Left colon (tissue), 2 donors: ENCODE measurements at regions not wholly inside any gene's neighbourhood (a gene's known extent, or its start where the extent isn't known, plus 50 kb on each side); places are given as distances from the start of the nearest gene placed in this dataset.

ENCODE experiments used
- ATAC-seq: fragments of 200-7000 bp; cut with Tn5 transposase; one replicate; pipeline ENCODE4 v1.9.1; 2020; ENCODE audit warnings: mild to moderate bottlenecking, moderate library complexity
- DNase-seq, 2 donors: peaks; one replicate each; pipeline ENCODE4 v3.0.0-alpha.2; 2020
- intact Hi-C, 2 donors: fragments of 100-400 bp; cut with DNase I in 1 of 2; cut with micrococcal nuclease in 1 of 2; formaldehyde crosslinking; loops; one replicate each; pipeline versions ENCODE4 v1.11.2 to v1.14.0; 2022; cut with DNase I, micrococcal nuclease
- donor health status: DM: no; HTN: no; CAD: no.
- donor health status: DM: yes; HTN: yes; CAD: no.

DNA sequence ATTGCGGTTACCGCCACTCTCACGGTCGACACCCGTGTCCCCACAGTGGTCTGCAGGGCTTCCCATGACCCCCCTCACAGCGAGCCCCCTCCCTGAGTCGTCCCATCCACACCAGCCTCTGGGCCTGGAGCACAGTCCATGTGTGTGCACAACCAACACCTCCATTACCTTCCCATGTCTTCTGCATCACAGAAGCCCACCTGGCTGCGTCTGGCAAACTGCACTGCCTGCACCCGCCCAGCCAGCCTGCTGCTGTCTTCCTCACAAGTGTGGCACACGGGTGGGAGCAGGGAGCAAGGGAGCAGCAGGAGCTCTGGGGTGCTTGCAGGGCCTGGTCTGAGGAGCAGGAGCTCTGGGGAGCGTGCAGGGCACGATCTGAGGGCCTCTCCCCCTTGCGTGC is 415.3 kb upstream of the IRX4 start:
- DNase-seq = no peak
- intact Hi-C loops = no loop called here
- no peak for ATAC-seq

DNA sequence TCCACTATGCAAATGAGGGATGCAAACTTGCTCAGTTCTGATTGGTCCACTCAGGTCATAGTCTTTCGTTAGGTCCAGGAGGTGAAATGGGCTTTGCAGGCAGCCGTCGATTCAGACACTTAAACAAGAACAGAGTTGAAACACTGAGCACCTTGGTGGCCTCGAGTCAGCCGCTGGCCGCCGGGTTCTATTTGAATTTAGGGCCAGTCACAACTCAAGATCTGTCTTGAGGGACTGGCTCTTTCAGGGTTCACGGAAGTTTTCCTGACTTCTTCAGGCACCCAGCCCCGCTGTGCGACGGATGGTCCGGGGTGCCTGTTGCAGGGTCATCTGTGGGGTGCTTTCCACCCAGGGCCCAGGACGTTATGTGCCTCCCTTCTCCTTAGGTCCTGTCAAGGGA is 412.8 kb upstream of the IRX4 start:
- ATAC-seq (no peak), DNase-seq (no peak)
- intact Hi-C loops = no loop called here

DNA sequence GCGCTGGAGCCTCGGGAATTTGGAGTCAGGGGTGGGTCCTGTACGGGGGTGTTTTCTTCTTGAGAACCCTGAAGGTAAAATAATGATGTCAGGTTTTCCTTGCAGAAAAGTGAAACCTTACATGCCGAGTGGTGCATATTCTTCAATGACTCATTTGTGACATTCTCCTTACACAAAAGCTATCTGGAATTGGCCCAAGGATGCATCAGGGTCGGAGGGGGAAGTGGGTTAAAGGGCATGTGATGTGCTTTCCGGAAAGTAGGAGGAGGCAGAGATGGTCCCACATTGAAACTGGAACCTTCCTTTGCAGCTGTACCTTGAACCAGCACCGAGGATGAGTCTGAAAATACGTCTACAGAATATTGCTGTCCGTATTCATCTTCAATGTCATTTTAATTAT is 411.2 kb upstream of the IRX4 start:
- ATAC-seq = no peak
- no peak for DNase-seq
- intact Hi-C loops = no loop called here

DNA sequence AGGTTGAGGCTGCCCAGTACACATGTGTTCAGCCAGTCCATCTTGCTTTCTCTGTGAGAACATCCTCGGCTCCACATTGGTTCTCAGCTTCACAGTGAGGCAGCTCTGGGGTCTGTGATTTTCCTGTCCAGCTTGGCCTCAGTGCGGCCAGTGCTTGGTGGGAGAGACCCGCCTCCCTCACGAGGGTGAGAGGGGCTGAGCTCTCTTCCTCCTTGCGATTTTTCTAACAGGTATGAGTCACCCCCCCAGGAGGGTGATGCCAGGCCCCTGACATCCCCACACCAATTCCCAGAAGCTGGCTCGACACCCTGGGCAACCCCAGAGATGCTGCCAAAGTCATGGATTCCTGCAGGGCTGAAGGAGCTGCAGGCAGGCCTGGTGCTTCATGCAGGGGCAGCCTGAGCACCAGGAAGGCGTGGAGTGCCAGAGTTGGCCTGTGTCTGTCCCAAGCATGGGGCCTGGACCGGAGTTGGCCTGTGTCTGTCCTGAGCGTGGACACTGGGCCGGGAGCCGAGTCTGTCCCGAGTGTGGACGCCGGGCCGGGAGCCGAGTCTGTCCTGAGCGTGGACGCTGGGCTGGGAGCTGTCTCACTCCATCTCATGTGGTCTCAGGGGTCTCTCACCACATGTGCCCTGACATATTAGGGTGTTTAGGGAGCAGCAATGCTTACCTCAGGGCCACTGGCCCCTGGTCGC is 408.6 kb upstream of the IRX4 start:
- intact Hi-C loops = no loop called here
- no peak for ATAC-seq
- no peak for DNase-seq

DNA sequence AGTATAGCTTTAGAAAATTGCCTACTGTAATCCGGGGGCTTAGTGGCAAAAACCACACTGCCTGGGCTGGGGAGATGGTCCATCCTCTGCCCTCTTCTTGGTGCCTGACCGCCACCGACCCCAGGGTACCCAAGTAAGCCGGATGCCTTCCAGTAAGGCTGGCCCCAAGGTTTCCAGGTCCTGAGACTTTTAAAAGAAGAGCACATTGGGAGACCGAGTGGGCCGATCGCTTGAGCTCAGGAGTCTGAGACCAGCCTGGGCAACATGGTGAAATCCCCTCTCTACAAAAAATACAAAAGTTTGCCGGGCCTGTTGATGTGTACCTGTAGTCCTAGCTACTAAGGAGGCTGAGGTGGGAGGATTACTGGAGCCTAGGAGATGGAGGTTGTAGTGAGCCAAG is 406.7 kb upstream of the IRX4 start:
- no peak for DNase-seq
- ATAC-seq = no peak
- intact Hi-C loops = no loop called here

DNA sequence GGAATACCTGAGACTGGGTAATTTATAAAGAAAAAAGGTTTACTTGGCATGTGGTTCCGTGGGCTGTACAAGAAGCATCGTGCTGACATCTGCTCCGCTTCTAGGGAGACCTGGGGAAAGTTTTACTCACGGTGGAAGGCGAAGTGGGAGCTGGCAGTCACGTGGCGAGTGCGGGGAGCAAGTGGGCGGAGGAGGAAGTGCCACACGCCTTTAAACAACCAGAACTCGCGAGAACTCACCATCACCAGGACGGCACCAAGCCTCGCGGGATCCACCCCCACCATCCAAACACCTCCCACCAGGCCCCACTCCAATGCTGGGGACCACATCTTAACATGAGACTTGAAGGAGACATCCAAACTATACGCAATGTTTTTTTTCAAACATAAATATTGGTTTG is 406.2 kb upstream of the IRX4 start:
- DNase-seq (no peak), ATAC-seq (no peak)
- intact Hi-C loops = no loop called here

DNA sequence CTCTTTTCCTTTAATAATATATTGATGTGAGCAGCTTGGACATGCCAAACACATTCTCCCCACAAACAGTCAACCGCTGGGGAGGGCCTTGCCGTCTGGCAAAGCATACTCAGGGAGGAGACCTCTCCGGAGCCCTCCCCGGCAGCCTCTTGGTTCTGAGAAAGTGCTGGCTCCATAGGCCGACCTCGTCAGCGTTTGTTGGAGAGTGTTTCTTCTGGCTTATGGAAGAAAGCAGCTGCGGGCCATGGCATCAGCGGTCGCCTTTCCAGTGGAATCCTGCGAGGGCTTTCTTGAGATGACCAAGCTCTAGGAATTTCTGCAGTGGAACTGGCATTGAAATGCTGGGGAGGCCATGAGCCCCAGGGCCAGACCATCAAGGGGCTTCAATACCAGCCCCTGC is 405.7 kb upstream of the IRX4 start:
- intact Hi-C loops = no loop called here
- DNase-seq (no peak), ATAC-seq (no peak)

DNA sequence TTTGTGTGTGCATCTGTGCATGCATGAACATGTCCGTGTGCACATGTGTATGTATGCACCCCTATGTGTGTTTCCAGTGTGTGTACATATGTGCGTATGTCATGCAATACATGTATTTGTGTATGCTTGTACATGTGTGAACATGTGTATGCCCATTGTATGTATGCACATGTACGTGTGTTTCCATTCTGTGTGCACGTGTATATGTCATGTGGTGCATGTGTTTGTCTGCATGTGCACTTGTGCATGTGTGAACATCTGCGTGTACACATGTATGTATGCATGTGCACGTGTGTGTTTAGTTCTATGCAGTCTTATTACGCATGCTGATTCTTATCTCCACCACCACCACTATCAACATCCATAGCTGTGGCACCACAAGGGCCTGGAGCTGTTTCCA is 403.5 kb upstream of the IRX4 start:
- DNase-seq = no peak
- ATAC-seq = no peak
- intact Hi-C loops = no loop called here

DNA sequence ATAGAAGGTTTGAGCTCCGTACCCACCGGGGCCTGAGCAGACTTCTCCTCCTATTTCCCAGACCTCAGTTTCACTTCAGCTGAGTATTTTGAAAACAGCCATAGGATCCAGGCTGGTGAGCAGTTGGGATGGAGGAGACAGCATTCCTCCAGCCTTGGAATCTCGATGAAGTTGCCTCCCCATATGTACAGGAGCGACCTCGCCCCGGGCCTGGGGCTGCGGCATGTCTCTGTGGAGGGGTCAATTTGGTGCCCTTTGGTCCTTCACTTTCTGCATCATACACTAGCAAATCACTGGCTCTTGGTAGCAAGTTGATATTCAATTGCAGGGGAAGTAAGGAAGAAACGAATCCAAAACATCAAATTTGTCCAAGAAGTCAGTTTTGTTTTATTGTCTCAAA is 402.0 kb upstream of the IRX4 start:
- intact Hi-C loops = no loop called here
- ATAC-seq = no peak
- no peak for DNase-seq

DNA sequence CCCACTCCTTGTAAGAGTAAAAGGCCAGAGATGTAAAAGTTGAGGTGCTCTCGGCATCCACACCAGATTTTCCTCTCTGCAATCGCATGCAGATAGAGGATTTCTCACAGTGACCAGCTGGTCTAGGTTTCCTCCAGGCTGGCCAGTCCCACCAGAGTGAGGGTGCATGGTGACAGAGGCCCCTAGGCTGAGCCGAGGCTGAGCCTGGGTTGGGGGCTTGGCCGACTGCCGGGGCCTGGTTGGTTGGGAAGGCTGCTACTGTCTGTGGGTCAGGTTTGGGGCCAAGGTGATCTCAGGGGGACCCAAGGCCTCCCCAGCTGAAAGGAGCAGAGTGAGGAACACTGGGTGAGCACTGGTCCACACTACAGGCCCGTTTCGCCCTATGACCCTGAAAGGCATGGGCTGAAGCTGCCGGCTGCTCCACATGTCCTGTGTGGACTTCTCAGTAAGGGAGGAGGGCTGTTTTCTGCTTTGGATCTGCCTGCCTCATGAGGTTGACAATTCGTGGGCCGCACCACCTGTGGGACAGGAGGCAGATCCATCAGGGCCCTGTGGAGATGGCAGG is 400.8 kb upstream of the IRX4 start:
- DNase-seq (no peak), ATAC-seq (no peak)
- intact Hi-C loops = no loop called here

DNA sequence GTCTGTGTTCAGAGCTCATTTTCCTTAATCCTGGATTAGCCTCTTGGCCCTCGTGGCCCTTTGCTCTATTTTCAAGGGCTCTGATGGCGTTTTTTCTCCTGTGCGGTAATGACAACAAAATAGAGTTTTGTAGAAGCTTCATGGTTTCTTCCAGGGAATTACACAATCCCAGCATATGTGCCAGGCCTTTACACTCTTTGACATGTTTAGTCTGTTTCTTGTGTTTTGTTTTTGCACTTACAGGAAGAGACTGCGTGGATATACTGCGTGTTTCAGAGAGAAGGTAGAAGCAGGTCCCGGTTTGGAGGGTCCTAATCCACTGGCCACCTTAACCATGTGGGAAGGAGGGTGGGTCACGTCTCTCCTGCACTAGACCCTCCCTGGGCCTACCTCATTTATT is 400.2 kb upstream of the IRX4 start:
- no peak for DNase-seq
- ATAC-seq = no peak
- intact Hi-C loops = no loop called here

DNA sequence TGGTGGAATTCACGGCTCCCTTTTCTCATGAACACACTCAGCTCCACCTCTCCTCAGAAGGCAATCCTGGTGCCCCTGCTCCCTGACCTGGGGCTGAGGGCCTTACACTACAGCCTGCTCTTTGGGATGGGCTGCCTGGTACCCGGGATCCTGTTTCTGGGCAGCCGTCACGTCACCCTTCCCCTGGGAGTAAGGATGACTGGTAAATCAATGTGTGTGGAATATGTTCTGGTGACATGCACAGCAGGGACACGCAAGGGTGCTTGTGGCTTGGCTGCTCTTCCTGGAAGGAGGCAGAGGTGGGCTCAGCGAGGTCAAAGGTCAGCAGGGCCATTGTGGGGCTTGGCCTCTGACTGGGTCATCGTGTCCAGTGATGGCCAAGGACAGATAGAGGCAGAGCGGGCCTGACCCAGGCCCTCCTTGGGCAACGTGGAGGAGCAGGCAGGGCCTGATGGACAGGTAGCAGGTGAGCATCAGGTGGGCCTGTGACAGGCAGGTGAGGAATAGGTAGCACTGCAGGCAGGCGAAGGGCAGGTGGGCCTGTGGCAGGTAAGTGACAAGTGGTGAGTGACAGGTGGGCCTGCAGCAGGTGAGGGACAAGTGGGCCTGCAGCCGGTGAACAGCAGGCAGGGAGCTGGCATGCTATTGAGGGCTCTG is 399.4 kb upstream of the IRX4 start:
- DNase-seq = no peak
- intact Hi-C loops = no loop called here
- ATAC-seq = no peak

DNA sequence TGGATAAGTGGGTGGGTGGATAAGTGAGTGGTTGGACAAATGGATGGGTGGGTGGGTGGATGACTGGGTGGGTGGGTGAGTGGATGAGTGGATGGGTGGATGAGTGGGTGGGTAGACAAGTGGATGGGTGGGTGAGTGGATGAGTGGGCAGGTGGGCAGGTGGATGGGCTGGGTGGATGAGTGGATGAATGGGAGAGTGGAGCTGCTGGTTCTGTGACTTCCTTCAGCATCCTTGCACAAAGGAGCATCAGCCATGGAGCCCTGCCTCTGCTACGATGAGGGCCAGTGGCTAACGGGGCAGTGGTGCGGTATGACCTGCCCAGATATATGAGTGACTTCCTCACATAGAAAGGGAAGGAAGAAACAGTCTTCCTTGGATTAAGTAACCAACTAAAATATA is 398.7 kb upstream of the IRX4 start:
- intact Hi-C loops = no loop called here
- DNase-seq (no peak), ATAC-seq (no peak)

DNA sequence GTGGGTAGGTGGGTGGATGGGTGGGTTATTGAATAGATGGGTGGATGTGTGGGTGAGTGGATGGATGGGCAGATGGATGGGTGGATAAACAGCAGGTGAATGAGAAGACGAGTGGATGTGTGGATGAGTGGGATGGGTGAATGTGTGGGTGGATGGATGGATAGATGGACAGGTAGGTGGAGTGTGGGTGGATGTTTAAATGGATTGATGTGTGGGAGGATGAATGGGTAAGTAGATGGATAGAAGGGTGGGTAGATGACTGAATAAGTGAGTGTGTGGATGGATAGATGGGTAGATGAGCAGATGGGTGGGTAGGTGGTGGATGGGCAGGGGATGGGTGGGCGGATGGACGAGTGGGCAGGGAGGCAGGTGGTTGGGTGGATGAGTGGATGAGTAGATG is 397.6 kb upstream of the IRX4 start:
- intact Hi-C loops = no loop called here
- DNase-seq (no peak), ATAC-seq (no peak)

DNA sequence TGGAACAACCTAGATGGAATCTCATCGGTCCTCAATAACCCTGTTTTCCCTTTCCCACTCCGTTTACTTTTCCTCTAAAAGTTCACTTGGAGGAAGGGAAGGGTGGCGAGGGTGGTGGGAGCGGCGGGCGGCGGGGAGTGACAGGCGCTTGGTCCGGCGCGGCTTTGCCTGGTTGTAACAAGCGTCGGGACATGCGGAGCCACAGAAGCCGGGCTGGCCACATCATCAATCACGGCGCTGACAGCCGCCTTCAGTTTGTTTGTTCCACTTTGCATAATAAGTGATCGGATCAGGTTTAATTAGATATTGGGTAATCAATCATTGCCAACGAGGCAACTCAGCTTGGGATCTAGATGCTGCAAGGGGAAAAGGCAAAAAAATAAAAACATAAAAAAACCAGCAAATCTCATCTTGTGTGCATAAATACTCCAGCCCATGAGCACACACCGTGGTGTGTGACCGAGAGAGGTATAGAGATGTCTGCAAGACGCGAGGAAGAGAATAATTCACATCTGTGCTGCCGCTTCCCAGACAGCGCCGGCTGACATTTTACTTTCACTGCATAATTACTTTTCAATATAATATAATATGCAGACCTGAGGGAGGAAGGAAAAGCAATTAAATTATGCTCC is 396.2 kb upstream of the IRX4 start:
- intact Hi-C loops = no loop called here
- no peak for ATAC-seq
- no peak for DNase-seq

DNA sequence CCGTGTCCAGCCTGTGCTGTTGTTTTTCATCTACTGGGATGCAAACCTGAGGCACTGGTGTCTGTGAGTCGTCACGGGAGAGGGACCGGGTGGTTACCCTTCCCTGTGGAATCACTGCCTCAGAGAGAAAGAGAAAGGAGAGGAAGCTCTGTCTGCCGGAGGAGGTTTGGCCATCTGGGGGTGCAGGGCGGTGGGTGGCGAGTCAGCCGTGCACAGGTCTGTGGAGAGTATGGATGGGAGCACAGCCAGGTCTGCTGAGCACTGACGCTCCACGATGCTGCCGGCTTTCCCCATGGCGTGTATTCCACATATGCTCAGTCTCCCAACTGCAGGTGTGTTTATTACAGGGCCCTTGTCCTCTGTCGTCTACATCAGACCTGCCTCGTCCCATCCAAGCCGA is 395.2 kb upstream of the IRX4 start:
- ATAC-seq (no peak), DNase-seq (no peak)
- intact Hi-C loops = no loop called here

DNA sequence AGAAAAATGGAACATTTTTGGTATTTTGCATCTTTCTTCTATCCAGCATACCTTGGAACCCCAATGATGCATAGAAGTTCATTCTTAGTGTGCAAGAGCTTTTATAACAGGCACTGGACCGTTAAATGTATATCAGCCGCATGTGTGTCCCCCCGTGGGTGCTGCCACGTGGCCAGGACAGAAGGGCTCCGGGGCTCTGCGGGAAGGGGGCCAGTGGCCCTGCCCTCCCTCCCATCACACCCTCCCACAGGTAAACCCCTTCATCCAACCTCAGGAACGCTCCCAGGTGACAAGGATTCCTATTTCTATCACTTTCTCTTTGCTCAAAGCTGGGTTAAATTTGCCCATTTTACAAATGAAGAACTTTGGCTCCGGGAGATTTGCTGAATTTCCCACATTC is 393.4 kb upstream of the IRX4 start:
- ATAC-seq = no peak
- intact Hi-C loops = no loop called here

DNA sequence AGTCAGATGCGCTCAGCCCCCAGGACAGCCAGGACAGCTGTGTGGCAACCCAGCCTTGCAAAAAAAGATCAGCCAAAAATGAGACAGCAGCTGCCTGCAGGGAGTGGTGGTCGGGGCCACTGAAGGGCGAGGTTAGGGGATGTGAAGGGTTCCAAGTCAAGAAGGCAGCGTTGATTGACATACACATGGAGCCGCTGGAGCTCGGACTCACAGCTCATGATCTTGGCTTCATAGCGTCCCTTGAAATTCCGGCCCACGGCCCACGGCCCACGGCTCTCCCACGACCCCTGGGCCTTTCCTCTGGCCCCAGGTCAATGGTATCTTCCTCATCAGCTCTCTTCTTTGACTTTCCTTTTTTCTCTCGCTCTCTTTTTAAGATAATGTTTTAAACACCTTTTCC is 390.0 kb upstream of the IRX4 start:
- ATAC-seq (no peak), DNase-seq (no peak)
- intact Hi-C loops = no loop called here

More for the DNA sequence above, 393.4 kb upstream of the IRX4 start:
- DNase-seq = no peak

DNA sequence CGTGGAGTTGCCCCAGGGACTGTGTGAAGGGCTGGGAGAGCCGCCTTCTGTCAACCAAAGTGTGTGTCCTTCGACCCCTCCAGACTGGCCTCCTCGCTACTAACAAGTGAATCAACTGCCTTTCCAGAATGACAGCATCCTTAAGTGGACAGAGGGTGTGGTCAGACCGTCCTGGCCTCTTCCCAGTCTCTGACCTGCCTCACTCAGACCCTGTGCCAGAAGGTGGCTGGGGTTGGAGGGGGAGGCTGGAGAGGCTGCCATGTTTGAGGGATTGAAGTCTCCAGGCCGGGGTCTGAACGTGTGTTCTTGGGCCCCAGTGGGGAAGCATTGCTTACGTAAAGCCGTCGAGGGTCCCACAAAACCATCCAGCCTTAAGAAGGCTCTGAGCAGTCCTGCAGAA is 389.3 kb upstream of the IRX4 start:
- ATAC-seq (no peak), DNase-seq (no peak)
- intact Hi-C loops = no loop called here

DNA sequence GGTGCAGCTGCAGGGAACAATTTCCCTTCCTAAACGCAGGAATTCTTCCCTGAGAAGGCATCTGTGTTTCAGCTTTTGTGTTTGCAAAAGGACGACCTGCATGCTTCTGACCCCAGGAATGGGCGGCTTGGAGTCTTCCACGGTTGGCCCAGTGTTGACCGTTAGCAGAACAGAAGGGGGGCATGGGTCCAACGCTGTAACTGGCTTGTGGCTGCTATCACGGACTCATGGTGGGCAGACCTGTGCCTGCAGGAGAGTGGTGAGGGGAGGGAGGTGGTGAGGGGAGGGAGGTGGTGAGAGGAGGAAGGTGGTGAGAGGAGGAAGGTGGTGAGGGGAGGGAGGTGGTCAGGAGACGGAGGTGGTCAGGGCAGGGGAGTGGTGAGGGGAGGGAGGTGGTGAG is 388.6 kb upstream of the IRX4 start:
- ATAC-seq (no peak), DNase-seq (no peak)
- intact Hi-C loops = no loop called here

DNA sequence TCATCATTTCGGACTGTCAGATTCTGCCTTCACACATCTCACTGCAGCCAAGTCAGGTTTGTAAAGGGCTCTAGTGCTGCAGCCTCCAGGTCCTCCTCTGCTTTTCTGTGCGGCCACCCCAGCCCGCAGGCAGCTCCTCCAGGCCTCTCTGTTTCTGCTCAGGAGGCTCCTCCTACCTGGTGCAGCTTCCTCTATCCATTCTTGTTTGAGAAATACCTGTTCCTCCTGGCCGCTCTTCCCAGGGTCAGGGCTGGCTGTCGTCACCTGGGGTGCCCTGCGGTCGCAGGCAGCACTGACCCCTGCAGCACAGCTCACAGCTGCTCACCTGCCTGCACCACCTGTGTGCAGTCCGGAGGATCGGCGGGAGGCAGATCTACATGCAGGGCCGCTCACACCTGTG is 387.7 kb upstream of the IRX4 start:
- DNase-seq = no peak
- no peak for ATAC-seq
- intact Hi-C loops = no loop called here
